C4-2B (cell line): ENCODE measurements at regions not wholly inside any gene's neighbourhood (a gene's known extent, or its start where the extent isn't known, plus 50 kb on each side); places are given as distances from the start of the nearest gene placed in this dataset.
"Not testable (repeated sequence)": the region's sequence is repeated elsewhere in the genome, so short reads cannot be mapped to it uniquely, and the experiment has no call there.

Source experiments
- CTCF ChIP-seq: fragments of 450-650 bp; conservative IDR thresholded peaks from 2 replicates; pipeline ENCODE4 v1.5.1; 2017; ENCODE audit warnings: mild to moderate bottlenecking
- ZFX ChIP-seq: fragments of 450-650 bp; IDR thresholded peaks from 2 replicates; pipeline ENCODE4 v1.6.1; 2017

DNA sequence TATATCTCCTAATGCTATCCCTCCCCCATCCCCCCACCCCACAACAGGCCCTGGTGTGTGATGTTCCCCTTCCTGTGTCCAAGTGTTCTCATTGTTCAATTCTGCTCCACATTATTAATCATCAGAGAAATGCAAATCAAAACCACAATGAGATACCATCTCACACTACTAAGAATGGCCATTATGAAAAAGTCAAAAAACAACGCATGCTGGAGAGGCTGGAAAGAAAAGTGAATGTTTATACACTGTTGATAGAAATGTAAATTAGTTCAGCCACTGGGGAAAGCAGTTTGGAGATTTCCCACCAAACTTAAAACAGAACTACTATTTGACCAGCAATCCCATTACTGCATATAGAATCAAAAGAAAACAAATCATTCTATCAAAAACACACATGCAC is 172.1 kb upstream of the ZNF385D start:
- TF ChIP-seq CTCF, ZFX: not testable (repeated sequence)
